ENCODE measurements at regions not wholly inside any gene's neighbourhood (a gene's known extent, or its start where the extent isn't known, plus 50 kb on each side); places are given as distances from the start of the nearest gene placed in this dataset.

GRCh38 chr1:29860056-29860455, 623.7 kb downstream of the PTPRU start:
- no peak overlapping the region for H3K4me3 ChIP-seq (ENCODE audit: low read depth, low read length)
- no peak for TF ChIP-seq CTCF (IDR thresholded peaks at IDR 0.05; ENCODE audit: borderline replicate concordance, insufficient read depth, low read depth, low read length)

GRCh38 chr1:29859126-29859525, 622.8 kb downstream of the PTPRU start:
- no peak for TF ChIP-seq CTCF (IDR thresholded peaks at IDR 0.05; ENCODE audit: borderline replicate concordance, insufficient read depth, low read depth, low read length)
- H3K4me3 ChIP-seq (ENCODE audit: low read depth, low read length): no peak overlapping the region

- no peak overlapping the region for H3K4me3 ChIP-seq (ENCODE audit: low read depth, low read length)
- TF ChIP-seq CTCF (IDR thresholded peaks at IDR 0.05; ENCODE audit: borderline replicate concordance, insufficient read depth, low read depth, low read length): no peak
These were observed 622.3 kb downstream of the PTPRU start for GRCh38 chr1:29858646-29859045.

GRCh38 chr1:29856340-29857114, 620.2 kb downstream of the PTPRU start:
- H3K4me3 ChIP-seq (ENCODE audit: low read depth, low read length): no peak overlapping the region
- no peak for TF ChIP-seq CTCF (IDR thresholded peaks at IDR 0.05; ENCODE audit: borderline replicate concordance, insufficient read depth, low read depth, low read length)

GRCh38 chr1:29855561-29856160, 619.3 kb downstream of the PTPRU start:
- no peak overlapping the region for H3K4me3 ChIP-seq (ENCODE audit: low read depth, low read length)
- TF ChIP-seq CTCF (IDR thresholded peaks at IDR 0.05; ENCODE audit: borderline replicate concordance, insufficient read depth, low read depth, low read length): no peak

- no peak overlapping the region for H3K4me3 ChIP-seq (ENCODE audit: low read depth, low read length)
- TF ChIP-seq CTCF (IDR thresholded peaks at IDR 0.05; ENCODE audit: borderline replicate concordance, insufficient read depth, low read depth, low read length): no peak
These were observed 618.5 kb downstream of the PTPRU start for GRCh38 chr1:29854700-29855276.

Data from GM12875 (cell line).